ENCODE measurements at regions not wholly inside any gene's neighbourhood (a gene's known extent, or its start where the extent isn't known, plus 50 kb on each side); places are given as distances from the start of the nearest gene placed in this dataset.

- TF ChIP-seq CTCF (IDR thresholded peaks at IDR 0.05; ENCODE audit: low read depth, low read length, missing control alignments) = no peak
- Histone ChIP-seq H3K27me3 (replicated peaks) (no peaks in the 10 kb centered on the region), H3K4me3 (ENCODE audit: low read depth, low read length) (no peak overlapping the region), H3K27ac (no peak overlapping the region), H3K36me3 (replicated peaks) (no peaks in the 10 kb centered on the region)
- no peak for DNase-seq
- in situ Hi-C loops (cut with HindIII; ENCODE audit: low pct_ligation_motif_present, low sequenced_read_pairs) = no loop called here
These were observed 161.4 kb upstream of the SOX1 start for GRCh38 chr13:111905609-111905945.

GRCh38 chr13:111906306-111906705 lies 160.6 kb upstream of the SOX1 start:
- in situ Hi-C loops (cut with HindIII; ENCODE audit: low pct_ligation_motif_present, low sequenced_read_pairs) = no loop called here
- DNase-seq = no peak
- H3K36me3 ChIP-seq (replicated peaks) = no peaks in the 10 kb centered on the region
- no peak for TF ChIP-seq CTCF (IDR thresholded peaks at IDR 0.05; ENCODE audit: low read depth, low read length, missing control alignments)
- H3K27me3 ChIP-seq (replicated peaks) = no peaks in the 10 kb centered on the region
- no peak overlapping the region for H3K27ac ChIP-seq
- no peak overlapping the region for H3K4me3 ChIP-seq (ENCODE audit: low read depth, low read length)

GRCh38 chr13:111906816-111907215 lies 160.1 kb upstream of the SOX1 start:
- Histone ChIP-seq H3K36me3 (replicated peaks) (no peaks in the 10 kb centered on the region), H3K4me3 (ENCODE audit: low read depth, low read length) (no peak overlapping the region), H3K27ac (no peak overlapping the region), H3K27me3 (replicated peaks) (no peaks in the 10 kb centered on the region)
- TF ChIP-seq CTCF (IDR thresholded peaks at IDR 0.05; ENCODE audit: low read depth, low read length, missing control alignments) = no peak
- in situ Hi-C loops (cut with HindIII; ENCODE audit: low pct_ligation_motif_present, low sequenced_read_pairs) = no loop called here
- no peak for DNase-seq

- no peak overlapping the region for H3K4me3 ChIP-seq (ENCODE audit: low read depth, low read length)
- no peak overlapping the region for H3K27ac ChIP-seq
- DNase-seq = no peak
- in situ Hi-C loops (cut with HindIII; ENCODE audit: low pct_ligation_motif_present, low sequenced_read_pairs) = no loop called here
- no peaks in the 10 kb centered on the region for H3K27me3 ChIP-seq (replicated peaks)
- no peak for TF ChIP-seq CTCF (IDR thresholded peaks at IDR 0.05; ENCODE audit: low read depth, low read length, missing control alignments)
- H3K36me3 ChIP-seq (replicated peaks) = no peaks in the 10 kb centered on the region
These were observed 159.5 kb upstream of the SOX1 start for GRCh38 chr13:111907341-111907880.

- in situ Hi-C loops (cut with HindIII; ENCODE audit: low pct_ligation_motif_present, low sequenced_read_pairs) = no loop called here
- Histone ChIP-seq H3K27me3 (replicated peaks) (no peaks in the 10 kb centered on the region), H3K4me3 (ENCODE audit: low read depth, low read length) (no peak overlapping the region), H3K36me3 (replicated peaks) (no peaks in the 10 kb centered on the region), H3K27ac (no peak overlapping the region)
- TF ChIP-seq CTCF (IDR thresholded peaks at IDR 0.05; ENCODE audit: low read depth, low read length, missing control alignments) = no peak
- DNase-seq = no peak
These were observed 158.6 kb upstream of the SOX1 start for GRCh38 chr13:111908361-111908760.

- Histone ChIP-seq H3K27me3 (replicated peaks) (no peaks in the 10 kb centered on the region), H3K4me3 (ENCODE audit: low read depth, low read length) (no peak overlapping the region), H3K36me3 (replicated peaks) (no peaks in the 10 kb centered on the region), H3K27ac (no peak overlapping the region)
- no peak for DNase-seq
- in situ Hi-C loops (cut with HindIII; ENCODE audit: low pct_ligation_motif_present, low sequenced_read_pairs) = no loop called here
- TF ChIP-seq CTCF (IDR thresholded peaks at IDR 0.05; ENCODE audit: low read depth, low read length, missing control alignments) = no peak
These were observed 158.0 kb upstream of the SOX1 start for GRCh38 chr13:111908981-111909380.
